ENCODE measurements at regions not wholly inside any gene's neighbourhood (a gene's known extent, or its start where the extent isn't known, plus 50 kb on each side); places are given as distances from the start of the nearest gene placed in this dataset.
"Not testable (repeated sequence)": the region's sequence is repeated elsewhere in the genome, so short reads cannot be mapped to it uniquely, and the experiment has no call there.

DNA sequence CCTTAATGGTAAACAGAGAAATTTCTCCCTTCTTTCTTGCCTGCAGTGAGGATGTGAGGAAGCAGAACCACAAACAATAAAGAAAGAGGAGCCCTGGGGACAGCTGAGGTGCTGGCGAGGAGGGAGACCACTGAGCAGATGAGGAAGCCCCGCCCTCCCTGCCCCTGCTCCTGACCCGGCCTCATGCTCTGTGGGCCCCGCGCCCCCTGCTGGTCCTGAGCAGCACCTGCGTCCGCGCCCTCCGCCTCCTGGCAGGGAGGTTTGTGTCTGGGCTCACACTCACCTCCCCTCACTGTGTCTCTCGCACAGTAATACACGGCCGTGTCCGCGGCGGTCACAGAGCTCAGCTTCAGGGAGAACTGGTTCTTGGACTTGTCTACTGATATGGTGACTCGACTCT is 135.5 kb downstream of the POTEB start:
- TF ChIP-seq, protein P1, sequence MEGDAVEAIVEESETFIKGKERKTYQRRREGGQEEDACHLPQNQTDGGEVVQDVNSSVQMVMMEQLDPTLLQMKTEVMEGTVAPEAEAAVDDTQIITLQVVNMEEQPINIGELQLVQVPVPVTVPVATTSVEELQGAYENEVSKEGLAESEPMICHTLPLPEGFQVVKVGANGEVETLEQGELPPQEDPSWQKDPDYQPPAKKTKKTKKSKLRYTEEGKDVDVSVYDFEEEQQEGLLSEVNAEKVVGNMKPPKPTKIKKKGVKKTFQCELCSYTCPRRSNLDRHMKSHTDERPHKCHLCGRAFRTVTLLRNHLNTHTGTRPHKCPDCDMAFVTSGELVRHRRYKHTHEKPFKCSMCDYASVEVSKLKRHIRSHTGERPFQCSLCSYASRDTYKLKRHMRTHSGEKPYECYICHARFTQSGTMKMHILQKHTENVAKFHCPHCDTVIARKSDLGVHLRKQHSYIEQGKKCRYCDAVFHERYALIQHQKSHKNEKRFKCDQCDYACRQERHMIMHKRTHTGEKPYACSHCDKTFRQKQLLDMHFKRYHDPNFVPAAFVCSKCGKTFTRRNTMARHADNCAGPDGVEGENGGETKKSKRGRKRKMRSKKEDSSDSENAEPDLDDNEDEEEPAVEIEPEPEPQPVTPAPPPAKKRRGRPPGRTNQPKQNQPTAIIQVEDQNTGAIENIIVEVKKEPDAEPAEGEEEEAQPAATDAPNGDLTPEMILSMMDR (conservative IDR thresholded peaks at IDR 0.05; ENCODE audit: low read depth, low read length), result not testable (repeated sequence)
- not testable (repeated sequence) for TF ChIP-seq EZH2 (IDR thresholded peaks at IDR 0.05; ENCODE audit: low read length, unreplicated experiment); EZH2phosphoT487 (IDR thresholded peaks at IDR 0.05; ENCODE audit: borderline replicate concordance, low read length)

Measured in PC-3 (cell line).